Lung (tissue), 11 donors: ENCODE measurements at regions not wholly inside any gene's neighbourhood (a gene's known extent, or its start where the extent isn't known, plus 50 kb on each side); places are given as distances from the start of the nearest gene placed in this dataset.
"Not testable (repeated sequence)": the region's sequence is repeated elsewhere in the genome, so short reads cannot be mapped to it uniquely, and the experiment has no call there.

Experiments
- ATAC-seq: fragments of 200-7000 bp; cut with Tn5 transposase; one replicate; pipeline ENCODE4 v1.9.1; 2020; ENCODE audit warnings: moderate number of reproducible peaks; ENCODE audit not compliant: insufficient read depth, low FRiP score
- DNase-seq, 3 donors: peaks; one replicate each; pipeline ENCODE4 v3.0.0-alpha.2; 2013 to 2017
- H3K27ac ChIP-seq, 2 donors: one replicate each; pipeline ENCODE4 v1.5.1; 2013; ENCODE audit warnings: mild to moderate bottlenecking in 2 of 2, moderate library complexity in 2 of 2, control low read depth in 1 of 2, inconsistent platforms in 1 of 2, low read depth in 1 of 2, low read length in 1 of 2
- H3K27me3 ChIP-seq, 3 donors: one replicate each; pipeline ENCODE4 v1.5.1; 2013; ENCODE audit warnings: low read length in 2 of 3; ENCODE audit not compliant: control insufficient read depth in 3 of 3, insufficient read depth in 3 of 3
- H3K36me3 ChIP-seq, 4 donors: one replicate each; pipeline ENCODE4 v1.5.1; 2013; ENCODE audit warnings: low read length in 4 of 4, mild to moderate bottlenecking in 1 of 4, moderate library complexity in 1 of 4; ENCODE audit not compliant: control insufficient read depth in 4 of 4, insufficient read depth in 4 of 4
- H3K4me1 ChIP-seq, 5 donors: one replicate each; pipeline ENCODE4 v1.5.1; 2013; ENCODE audit warnings: low read length in 5 of 5, mild to moderate bottlenecking in 2 of 5, moderate library complexity in 1 of 5; ENCODE audit not compliant: control insufficient read depth in 5 of 5, insufficient read depth in 5 of 5
- H3K4me3 ChIP-seq: one replicate; pipeline ENCODE4 v1.5.1; 2013; ENCODE audit warnings: mild to moderate bottlenecking, control low read depth, moderate library complexity
- H3K9ac ChIP-seq, 2 donors: one replicate each; pipeline ENCODE4 v1.5.1; 2013; ENCODE audit warnings: low read length in 2 of 2, control low read depth in 1 of 2; ENCODE audit not compliant: insufficient read depth in 1 of 2
- H3K9me3 ChIP-seq, 4 donors: one replicate each; pipeline ENCODE4 v1.5.1; 2013; ENCODE audit warnings: low read length in 3 of 4, mild to moderate bottlenecking in 1 of 4, moderate library complexity in 1 of 4; ENCODE audit not compliant: control insufficient read depth in 4 of 4, insufficient read depth in 3 of 4
- CTCF ChIP-seq: IDR thresholded peaks from 2 replicates; pipeline ENCODE4 v1.5.1; 2012; ENCODE audit warnings: mild to moderate bottlenecking; ENCODE audit errors: control extremely low read depth, extremely low read depth
- WGBS, 2 donors: extraction: QIAGEN DNeasy Blood & Tissue Kit; methylation state at CpG; one replicate each; pipeline ENCODE4 v1.1.7; 2013; 5-methylcytosine and 5-hydroxymethylcytosine counted together
- donor health status: control.
- donor health status: control.
- donor health status: Bipolar disorder and iron deficiency.
- donor health status: healthy.
- donor health status: DM: yes; HTN: yes; CAD: no.

- DNase-seq: no peak
- no peaks in the 10 kb centered on the region for H3K36me3 ChIP-seq
- no peak for ATAC-seq
- peaks cover 0 to 5% (median 0%) of the 10 kb centered on the region in 5 donors for H3K4me1 ChIP-seq
- no peak for TF ChIP-seq CTCF
- no peak overlapping the region for H3K4me3 ChIP-seq
- peaks cover 0 to 2% (median 0%) of the 10 kb centered on the region in 3 donors for H3K27me3 ChIP-seq
- H3K9ac ChIP-seq: no peak overlapping the region
- H3K27ac ChIP-seq: no peak overlapping the region
- peaks cover 0 to 2% (median 0%) of the 10 kb centered on the region in 4 donors for H3K9me3 ChIP-seq
- 66 to 74% methylated on average over 10 to 11 of the region's 11 CpGs for WGBS, 2 donors
These were observed 274.9 kb downstream of the RRAGC start for GRCh38 chr1:38584448-38585355.

- not testable (repeated sequence) for H3K4me3 ChIP-seq, DNase-seq
These were observed 276.3 kb downstream of the RRAGC start for GRCh38 chr1:38583287-38583686.

DNA sequence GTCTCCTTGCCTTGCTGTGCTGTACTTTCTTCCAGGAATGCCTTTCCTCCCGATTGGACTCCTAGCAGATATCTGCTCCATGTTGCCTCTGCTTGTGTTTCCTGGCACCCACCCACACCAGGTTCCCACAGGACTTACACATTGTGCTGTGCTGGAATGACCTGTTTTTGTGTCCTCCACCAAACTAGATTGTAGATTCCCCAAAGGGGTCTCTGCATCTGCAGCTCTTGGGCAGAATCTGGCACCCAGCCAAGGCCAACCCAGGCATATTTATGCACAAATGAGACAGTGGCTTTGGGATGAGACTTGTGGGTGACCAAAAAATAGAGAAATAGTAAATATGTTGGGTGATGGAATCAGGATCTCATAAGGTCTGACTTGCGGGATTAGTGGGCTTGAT is 278.2 kb downstream of the RRAGC start:
- peaks cover 0 to 11% (median 5%) of the 10 kb centered on the region in 5 donors for H3K4me1 ChIP-seq
- no peak for TF ChIP-seq CTCF
- ATAC-seq: no peak
- 46 to 65% methylated on average over 2 of the region's 2 CpGs for WGBS, 2 donors
- no peak overlapping the region for H3K4me3 ChIP-seq
- peaks cover 0 to 24% (median 9%) of the 10 kb centered on the region in 3 donors for H3K27me3 ChIP-seq
- H3K27ac ChIP-seq: no peak overlapping the region
- no peaks in the 10 kb centered on the region for H3K9me3 ChIP-seq
- H3K9ac ChIP-seq: no peak overlapping the region
- DNase-seq: peak in 1 of 3 donors; percentile 22
- no peaks in the 10 kb centered on the region for H3K36me3 ChIP-seq

More at GRCh38 chr1:38583287-38583686, 276.3 kb downstream of the RRAGC start:
- H3K27ac ChIP-seq, ATAC-seq, H3K4me1 ChIP-seq, H3K9me3 ChIP-seq, H3K9ac ChIP-seq, H3K36me3 ChIP-seq: not testable (repeated sequence)
- H3K27me3 ChIP-seq: peaks cover 0 to 12% (median 0%) of the 10 kb centered on the region in 3 donors
- WGBS, 2 donors: 91 to 94% methylated on average over 2 of the region's 2 CpGs

- 90 to 91% methylated on average over 2 of the region's 2 CpGs for WGBS, 2 donors
- DNase-seq (no peak), ATAC-seq (no peak)
- no peak for TF ChIP-seq CTCF
- Histone ChIP-seq H3K4me1 (peaks cover 0 to 11% (median 5%) of the 10 kb centered on the region in 5 donors), H3K36me3 (no peaks in the 10 kb centered on the region), H3K4me3 (no peak overlapping the region), H3K9ac (no peak overlapping the region), H3K9me3 (no peaks in the 10 kb centered on the region), H3K27me3 (peaks cover 0 to 24% (median 14%) of the 10 kb centered on the region in 3 donors), H3K27ac (no peak overlapping the region)
These were observed 279.0 kb downstream of the RRAGC start for GRCh38 chr1:38580594-38580993.
